GM23338 (cell line): ENCODE measurements at regions not wholly inside any gene's neighbourhood (a gene's known extent, or its start where the extent isn't known, plus 50 kb on each side); places are given as distances from the start of the nearest gene placed in this dataset.

Experiments used
- ATAC-seq: fragments of 200-7000 bp; cut with Tn5 transposase; 3 replicates; pipeline ENCODE4 v1.9.1; 2020
- DNase-seq: peaks from one replicate; pipeline ENCODE4 v3.0.0-alpha.2; 2015; ENCODE audit warnings: low spot score
- H2AFZ ChIP-seq: fragments of 200-600 bp; sonication (generic); 2 replicates; pipeline ENCODE4 v1.8.0; 2016; ENCODE audit warnings: antibody characterized with exemption, mild to moderate bottlenecking, moderate library complexity
- H3F3A ChIP-seq: fragments of 200-600 bp; sonication (generic); replicated peaks from 2 replicates; pipeline ENCODE4 v1.8.0; 2017; ENCODE audit warnings: antibody characterized with exemption, mixed run types, low read depth
- H3K27ac ChIP-seq: fragments of 200-600 bp; sonication (generic); 2 replicates; pipeline ENCODE4 v1.6.1; 2016; ENCODE audit warnings: low read depth
- H3K27me3 ChIP-seq: fragments of 200-600 bp; sonication (generic); 2 replicates; pipeline ENCODE4 v1.8.0; 2016; ENCODE audit warnings: mild to moderate bottlenecking, mixed run types, moderate library complexity; ENCODE audit not compliant: insufficient read depth
- H3K36me3 ChIP-seq: fragments of 200-600 bp; sonication (generic); 2 replicates; pipeline ENCODE4 v1.8.0; 2016; ENCODE audit warnings: mild to moderate bottlenecking; ENCODE audit not compliant: insufficient read depth
- H3K4me1 ChIP-seq: fragments of 200-600 bp; sonication (generic); 2 replicates; pipeline ENCODE4 v1.8.0; 2016; ENCODE audit warnings: mild to moderate bottlenecking, moderate library complexity; ENCODE audit not compliant: insufficient read depth
- H3K4me2 ChIP-seq: fragments of 200-600 bp; sonication (generic); 2 replicates; pipeline ENCODE4 v1.7.1; 2017; ENCODE audit warnings: mixed run types
- H3K4me3 ChIP-seq: fragments of 200-600 bp; sonication (generic); 2 replicates; pipeline ENCODE4 v1.6.1; 2016; ENCODE audit warnings: mixed run types
- H3K79me2 ChIP-seq: fragments of 200-600 bp; sonication (generic); replicated peaks from 2 replicates; pipeline ENCODE4 v1.8.0; 2017; ENCODE audit warnings: mild to moderate bottlenecking; ENCODE audit not compliant: insufficient read depth
- H3K9me2 ChIP-seq: fragments of 200-600 bp; sonication (generic); 2 replicates; pipeline ENCODE4 v1.8.0; 2017; ENCODE audit not compliant: insufficient read depth
- H4K20me1 ChIP-seq: fragments of 200-600 bp; sonication (generic); replicated peaks from 2 replicates; pipeline ENCODE4 v1.8.0; 2017; ENCODE audit warnings: mild to moderate bottlenecking; ENCODE audit not compliant: insufficient read depth
- H3K27ac Mint-ChIP-seq: 2 replicates; pipeline ENCODE4 v1.8.0; 2020; ENCODE audit warnings: inconsistent platforms, mild to moderate bottlenecking, moderate library complexity, mixed read lengths
- H3K27me3 Mint-ChIP-seq: 3 replicates; pipeline ENCODE4 v1.8.0; 2022; ENCODE audit warnings: low read depth, mild to moderate bottlenecking, moderate library complexity, mixed read lengths, inconsistent platforms; ENCODE audit not compliant: insufficient read depth, poor library complexity
- H3K36me3 Mint-ChIP-seq: 3 replicates; pipeline ENCODE4 v1.8.0; 2021; ENCODE audit warnings: low read depth, mild to moderate bottlenecking, inconsistent platforms, moderate library complexity, mixed read lengths
- H3K4me1 Mint-ChIP-seq: 3 replicates; pipeline ENCODE4 v1.8.0; 2020; ENCODE audit warnings: mild to moderate bottlenecking, inconsistent platforms, mixed read lengths
- H3K4me3 Mint-ChIP-seq: 3 replicates; pipeline ENCODE4 v1.8.0; 2021; ENCODE audit warnings: moderate library complexity, mild to moderate bottlenecking, inconsistent platforms, mixed read lengths
- H3K9me3 Mint-ChIP-seq: 3 replicates; pipeline ENCODE4 v1.8.0; 2020; ENCODE audit warnings: moderate library complexity, mild to moderate bottlenecking, inconsistent platforms, mixed read lengths
- CREB1 ChIP-seq: fragments of 250-450 bp; sonication (Bioruptor Pico); IDR thresholded peaks from 2 replicates; pipeline ENCODE4 v1.5.0; 2020; ENCODE audit warnings: low read depth, mild to moderate bottlenecking, moderate library complexity
- CTCF ChIP-seq, 2 experiments: fragments of 200-600 bp in 1 of 2; sonication (generic) in 1 of 2; conservative IDR thresholded peaks; 2 replicates each; pipeline versions ENCODE4 v1.5.1 to v1.6.1; 2016 to 2017; ENCODE audit warnings: antibody characterized with exemption in 2 of 2, low read depth in 2 of 2, mild to moderate bottlenecking in 2 of 2, moderate library complexity in 1 of 2
- ETS1 ChIP-seq: IDR thresholded peaks from 2 replicates; pipeline ENCODE4 v1.6.1; 2016; ENCODE audit warnings: antibody characterized with exemption
- EZH2phosphoT487 ChIP-seq: fragments of 200-600 bp; sonication (generic); IDR thresholded peaks from one replicate; pipeline ENCODE4 v1.8.1; 2018; ENCODE audit warnings: antibody characterized with exemption; ENCODE audit not compliant: unreplicated experiment
- NANOG ChIP-seq: IDR thresholded peaks from 2 replicates; pipeline ENCODE4 v1.6.1; 2016; ENCODE audit warnings: antibody characterized with exemption, borderline replicate concordance
- POLR2AphosphoS5 ChIP-seq: IDR thresholded peaks from 2 replicates; pipeline ENCODE4 v1.6.1; 2016; ENCODE audit warnings: antibody characterized with exemption, low read depth
- STAT1 ChIP-seq: IDR thresholded peaks from one replicate; pipeline ENCODE4 v1.6.1; 2016; ENCODE audit warnings: antibody characterized with exemption; ENCODE audit not compliant: unreplicated experiment
- ZNF114 ChIP-seq: fragments of 250-450 bp; sonication (Bioruptor Pico); IDR thresholded peaks from 2 replicates; pipeline ENCODE4 v1.5.0; 2020; ENCODE audit warnings: mild to moderate bottlenecking, moderate library complexity
- ZNF331 ChIP-seq: fragments of 250-450 bp; sonication (Bioruptor Pico); IDR thresholded peaks from 2 replicates; pipeline ENCODE4 v1.5.0; 2020; ENCODE audit warnings: low read depth, mild to moderate bottlenecking, moderate library complexity
- TF ChIP-seq, protein P1 (sequence below): IDR thresholded peaks from one replicate; pipeline ENCODE4 v1.6.1; 2018; ENCODE audit warnings: antibody characterized with exemption; ENCODE audit not compliant: unreplicated experiment

DNA sequence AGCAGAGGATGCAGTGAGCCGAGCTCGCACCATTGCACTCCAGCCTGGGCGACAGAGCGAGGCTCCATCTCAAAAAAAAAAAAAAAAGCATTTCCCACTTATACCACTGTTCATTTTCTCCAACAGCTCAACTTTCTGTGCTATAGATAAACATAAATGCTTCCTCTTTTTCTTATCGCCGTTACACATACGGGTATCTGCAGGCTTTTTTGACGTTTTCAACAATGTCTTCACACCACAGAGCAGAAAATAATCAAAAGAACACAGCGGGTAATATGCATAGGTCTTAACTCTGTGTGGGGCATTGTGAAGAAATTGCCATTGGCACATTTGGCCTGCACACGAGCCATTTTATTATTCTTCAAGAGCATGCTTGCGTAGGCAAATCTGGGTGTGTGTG is 86.4 kb downstream of the CAPZA3 start (continued):
- TF ChIP-seq ETS1 = no peak
- no peak for TF ChIP-seq STAT1
- no peak for TF ChIP-seq CREB1 (CRISPR knock-in tag)
- TF ChIP-seq CTCF (conservative IDR thresholded peaks at IDR 0.05; ENCODE audit: low read depth in 2 of 2) = no peak
- TF ChIP-seq POLR2AphosphoS5 = no peak
- TF ChIP-seq, protein P1, sequence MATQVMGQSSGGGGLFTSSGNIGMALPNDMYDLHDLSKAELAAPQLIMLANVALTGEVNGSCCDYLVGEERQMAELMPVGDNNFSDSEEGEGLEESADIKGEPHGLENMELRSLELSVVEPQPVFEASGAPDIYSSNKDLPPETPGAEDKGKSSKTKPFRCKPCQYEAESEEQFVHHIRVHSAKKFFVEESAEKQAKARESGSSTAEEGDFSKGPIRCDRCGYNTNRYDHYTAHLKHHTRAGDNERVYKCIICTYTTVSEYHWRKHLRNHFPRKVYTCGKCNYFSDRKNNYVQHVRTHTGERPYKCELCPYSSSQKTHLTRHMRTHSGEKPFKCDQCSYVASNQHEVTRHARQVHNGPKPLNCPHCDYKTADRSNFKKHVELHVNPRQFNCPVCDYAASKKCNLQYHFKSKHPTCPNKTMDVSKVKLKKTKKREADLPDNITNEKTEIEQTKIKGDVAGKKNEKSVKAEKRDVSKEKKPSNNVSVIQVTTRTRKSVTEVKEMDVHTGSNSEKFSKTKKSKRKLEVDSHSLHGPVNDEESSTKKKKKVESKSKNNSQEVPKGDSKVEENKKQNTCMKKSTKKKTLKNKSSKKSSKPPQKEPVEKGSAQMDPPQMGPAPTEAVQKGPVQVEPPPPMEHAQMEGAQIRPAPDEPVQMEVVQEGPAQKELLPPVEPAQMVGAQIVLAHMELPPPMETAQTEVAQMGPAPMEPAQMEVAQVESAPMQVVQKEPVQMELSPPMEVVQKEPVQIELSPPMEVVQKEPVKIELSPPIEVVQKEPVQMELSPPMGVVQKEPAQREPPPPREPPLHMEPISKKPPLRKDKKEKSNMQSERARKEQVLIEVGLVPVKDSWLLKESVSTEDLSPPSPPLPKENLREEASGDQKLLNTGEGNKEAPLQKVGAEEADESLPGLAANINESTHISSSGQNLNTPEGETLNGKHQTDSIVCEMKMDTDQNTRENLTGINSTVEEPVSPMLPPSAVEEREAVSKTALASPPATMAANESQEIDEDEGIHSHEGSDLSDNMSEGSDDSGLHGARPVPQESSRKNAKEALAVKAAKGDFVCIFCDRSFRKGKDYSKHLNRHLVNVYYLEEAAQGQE = no peak
- TF ChIP-seq ZNF331 (CRISPR knock-in tag) = no peak
- TF ChIP-seq ZNF114 = no peak

DNA sequence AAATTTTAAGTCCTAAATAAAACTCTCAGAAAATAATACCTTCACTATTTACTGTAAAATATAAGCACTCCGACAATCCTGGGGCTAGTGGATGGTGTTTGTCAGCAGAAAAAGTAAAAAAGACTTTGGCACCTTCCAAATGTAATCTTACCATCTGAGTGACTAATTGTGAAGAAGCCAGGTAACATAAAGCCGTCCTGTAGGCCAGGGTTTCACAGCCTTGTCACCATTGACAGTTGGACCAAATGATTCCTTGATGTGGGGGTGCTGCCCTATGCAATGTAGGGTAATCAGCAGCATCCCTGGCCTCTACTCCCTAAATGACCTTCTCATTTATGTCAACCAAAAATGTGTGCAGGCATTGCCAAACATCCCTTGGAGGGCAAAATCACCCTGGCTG is 87.2 kb downstream of the CAPZA3 start:
- TF ChIP-seq CREB1 (CRISPR knock-in tag) = no peak
- H3K27ac ChIP-seq = no peak overlapping the region
- Mint-ChIP-seq H3K27me3 (no peaks in the 10 kb centered on the region), H3K27ac (no peak overlapping the region), H3K4me1 (no peaks in the 10 kb centered on the region), H3K9me3 (peaks cover 17% of the 10 kb centered on the region), H3K4me3 (no peak overlapping the region), H3K36me3 (peaks cover 14% of the 10 kb centered on the region)
- H3K4me3 ChIP-seq = no peak overlapping the region
- H3K9me2 ChIP-seq = no peaks in the 10 kb centered on the region
- no peaks in the 10 kb centered on the region for H3K4me1 ChIP-seq
- H3K36me3 ChIP-seq = peaks cover 5% of the 10 kb centered on the region; the same call in 1 of the 2 replicates
- no peaks in the 10 kb centered on the region for H3K27me3 ChIP-seq
- DNase-seq (no peak), ATAC-seq (no peak)
- no peak overlapping the region for H3K4me2 ChIP-seq
- H2AFZ ChIP-seq = 0 out of 2 replicates have a peak overlapping the region, but pooled peaks have one; percentile 25
- H4K20me1 ChIP-seq = no peaks in the 10 kb centered on the region
- no peaks in the 10 kb centered on the region for H3F3A ChIP-seq
- H3K79me2 ChIP-seq = no peaks in the 10 kb centered on the region

DNA sequence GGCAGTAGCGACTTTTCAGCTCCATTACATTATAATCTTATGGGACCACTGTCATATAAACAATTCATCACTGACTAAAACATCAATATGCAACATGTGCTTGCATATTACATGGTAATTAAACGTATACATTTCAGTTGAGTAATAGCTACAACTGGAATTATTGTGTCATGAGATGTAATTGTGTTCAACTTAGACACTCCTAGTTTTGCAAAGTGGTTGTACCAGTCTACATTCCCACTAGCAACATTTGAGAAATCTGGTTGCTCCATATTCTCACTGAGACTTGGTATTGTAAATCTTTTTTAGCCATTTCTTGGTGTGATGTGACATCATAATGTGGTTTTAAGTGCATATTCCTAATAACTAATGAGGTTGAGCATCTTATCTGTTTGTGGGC is 90.0 kb downstream of the CAPZA3 start:
- H3K4me1 ChIP-seq = no peaks in the 10 kb centered on the region
- no peaks in the 10 kb centered on the region for H3F3A ChIP-seq
- DNase-seq (no peak), ATAC-seq (no peak)
- peaks cover 14% of the 10 kb centered on the region for H3K36me3 Mint-ChIP-seq
- no peak overlapping the region for H3K27ac Mint-ChIP-seq
- peaks cover 17% of the 10 kb centered on the region for H3K9me3 Mint-ChIP-seq
- no peak overlapping the region for H3K27ac ChIP-seq
- H3K4me3 Mint-ChIP-seq = no peak overlapping the region
- H3K4me2 ChIP-seq = no peak overlapping the region
- no peak overlapping the region for H2AFZ ChIP-seq
- no peaks in the 10 kb centered on the region for H3K79me2 ChIP-seq
- H3K9me2 ChIP-seq = no peaks in the 10 kb centered on the region
- no peak overlapping the region for H3K4me3 ChIP-seq
- H3K36me3 ChIP-seq = peaks cover 5% of the 10 kb centered on the region; the same call in 1 of the 2 replicates
- H4K20me1 ChIP-seq = no peaks in the 10 kb centered on the region
- H3K4me1 Mint-ChIP-seq = no peaks in the 10 kb centered on the region
- no peaks in the 10 kb centered on the region for H3K27me3 Mint-ChIP-seq
- no peaks in the 10 kb centered on the region for H3K27me3 ChIP-seq
- TF ChIP-seq EZH2phosphoT487 (no peak), ETS1 (no peak), CREB1 (CRISPR knock-in tag) (no peak), STAT1 (no peak), ZNF331 (CRISPR knock-in tag) (no peak), NANOG (no peak)
- TF ChIP-seq, protein P1 = no peak
